CD4-positive, alpha-beta memory T cell (primary cell): ENCODE measurements at regions not wholly inside any gene's neighbourhood (a gene's known extent, or its start where the extent isn't known, plus 50 kb on each side); places are given as distances from the start of the nearest gene placed in this dataset.

Experiments
- CTCF ChIA-PET: fragments of 350-600 bp; sonication (Branson Sonifier 250); formaldehyde crosslinking; loops from one replicate; lab custom pipeline; 2021; ENCODE audit warnings: inconsistent platforms; ENCODE audit not compliant: partially characterized antibody; lab: Charles Lee
- POLR2A ChIA-PET: fragments of 350-600 bp; sonication (Branson Sonifier 250); formaldehyde crosslinking; loops from one replicate; lab custom pipeline; 2021; ENCODE audit not compliant: partially characterized antibody; lab: Charles Lee
- DNase-seq, 5 donors: peaks; one replicate each; pipeline versions ENCODE4 v3.0.0 to v3.0.0-alpha.2; 2020 to 2022; ENCODE audit warnings: mixed read lengths in 1 of 5
- H3K27ac ChIP-seq: one replicate; pipeline ENCODE4 v1.7.0; 2013; ENCODE audit warnings: low read depth, low read length
- H3K27me3 ChIP-seq: 2 replicates; pipeline ENCODE4 v1.7.0; 2013; ENCODE audit warnings: mild to moderate bottlenecking, low read length, moderate library complexity; ENCODE audit not compliant: insufficient read depth
- H3K36me3 ChIP-seq: 2 replicates; pipeline ENCODE4 v1.7.0; 2013; ENCODE audit warnings: mild to moderate bottlenecking, low read length, moderate library complexity; ENCODE audit not compliant: insufficient read depth
- H3K4me1 ChIP-seq: 2 replicates; pipeline ENCODE4 v1.7.0; 2013; ENCODE audit warnings: mild to moderate bottlenecking, low read length, moderate library complexity; ENCODE audit not compliant: insufficient read depth
- H3K4me3 ChIP-seq, 2 donors: one replicate each; pipeline ENCODE4 v1.7.0; 2013; ENCODE audit warnings: low read length in 2 of 2, mild to moderate bottlenecking in 1 of 2
- H3K9me3 ChIP-seq, 2 donors: one replicate each; pipeline ENCODE4 v1.7.0; 2013; ENCODE audit warnings: low read length in 2 of 2, control low read depth in 1 of 2; ENCODE audit not compliant: control insufficient read depth in 1 of 2
- H3K27ac Mint-ChIP-seq, 7 donors: one replicate each; pipeline ENCODE4 v1.8.0; 2020 to 2021; ENCODE audit warnings: mixed read lengths in 7 of 7, mild to moderate bottlenecking in 6 of 7, inconsistent platforms in 3 of 7, moderate library complexity in 3 of 7
- H3K27me3 Mint-ChIP-seq, 2 donors: one replicate each; pipeline ENCODE4 v1.8.0; 2020 to 2021; ENCODE audit warnings: mixed read lengths in 2 of 2
- H3K36me3 Mint-ChIP-seq, 2 donors: one replicate each; pipeline ENCODE4 v1.8.0; 2020 to 2021; ENCODE audit warnings: mixed read lengths in 2 of 2, inconsistent platforms in 1 of 2, mild to moderate bottlenecking in 1 of 2
- H3K4me1 Mint-ChIP-seq, 4 donors: one replicate each; pipeline ENCODE4 v1.8.0; 2020 to 2021; ENCODE audit warnings: mixed read lengths in 4 of 4, mild to moderate bottlenecking in 1 of 4
- H3K4me3 Mint-ChIP-seq, 8 donors: one replicate each; pipeline ENCODE4 v1.8.0; 2020 to 2021; ENCODE audit warnings: mixed read lengths in 8 of 8, mild to moderate bottlenecking in 7 of 8, moderate library complexity in 6 of 8, inconsistent platforms in 3 of 8
- H3K9me3 Mint-ChIP-seq, 8 donors: one replicate each; pipeline ENCODE4 v1.8.0; 2020 to 2021; ENCODE audit warnings: mixed read lengths in 8 of 8, mild to moderate bottlenecking in 5 of 8, inconsistent platforms in 3 of 8, moderate library complexity in 1 of 8
- intact Hi-C: fragments of 100-400 bp; cut with micrococcal nuclease; formaldehyde crosslinking; loops from one replicate; pipeline ENCODE4 v1.15.1; 2023

- no peaks in the 10 kb centered on the region for H3K4me1 ChIP-seq
- Mint-ChIP-seq H3K9me3 (peaks cover 0 to under 1% (median 0%) of the 10 kb centered on the region in 8 donors), H3K4me1 (no peaks in the 10 kb centered on the region), H3K27me3 (peaks cover 1% of the 10 kb centered on the region in 2 donors), H3K27ac (no peak overlapping the region), H3K4me3 (no peak overlapping the region), H3K36me3 (no peaks in the 10 kb centered on the region)
- no peaks in the 10 kb centered on the region for H3K27me3 ChIP-seq
- CTCF ChIA-PET, result no interaction called here
- POLR2A ChIA-PET, result no interaction called here
- intact Hi-C loops, result no loop called here
- H3K9me3 ChIP-seq, result no peaks in the 10 kb centered on the region
- H3K36me3 ChIP-seq, result no peaks in the 10 kb centered on the region
- no peak for DNase-seq
- H3K4me3 ChIP-seq, result no peak overlapping the region
- no peak overlapping the region for H3K27ac ChIP-seq
Observed at GRCh38 chrX:20595928-20596575, 329.3 kb upstream of the RPS6KA3 start.

GRCh38 chrX:20594985-20595384 lies 328.3 kb upstream of the RPS6KA3 start:
- H3K4me1 ChIP-seq, result no peaks in the 10 kb centered on the region
- no peaks in the 10 kb centered on the region for H3K27me3 ChIP-seq
- Mint-ChIP-seq H3K36me3 (no peaks in the 10 kb centered on the region), H3K9me3 (peaks cover 0 to 5% (median 0%) of the 10 kb centered on the region in 8 donors), H3K4me1 (no peaks in the 10 kb centered on the region), H3K27ac (no peak overlapping the region), H3K4me3 (no peak overlapping the region), H3K27me3 (peaks cover 1% of the 10 kb centered on the region in 2 donors)
- no peaks in the 10 kb centered on the region for H3K9me3 ChIP-seq
- ChIA-PET POLR2A (no interaction called here), CTCF (no interaction called here)
- H3K36me3 ChIP-seq, result no peaks in the 10 kb centered on the region
- intact Hi-C loops, result no loop called here
- no peak for DNase-seq
- no peak overlapping the region for H3K4me3 ChIP-seq
- no peak overlapping the region for H3K27ac ChIP-seq

GRCh38 chrX:20593836-20594235 lies 327.1 kb upstream of the RPS6KA3 start:
- no peaks in the 10 kb centered on the region for H3K4me1 ChIP-seq
- peaks cover 1 to 3% of the 10 kb centered on the region in 2 donors for H3K27me3 Mint-ChIP-seq
- H3K9me3 ChIP-seq, result no peaks in the 10 kb centered on the region
- no peak for DNase-seq
- no peaks in the 10 kb centered on the region for H3K4me1 Mint-ChIP-seq
- no peaks in the 10 kb centered on the region for H3K27me3 ChIP-seq
- H3K36me3 ChIP-seq, result no peaks in the 10 kb centered on the region
- H3K36me3 Mint-ChIP-seq, result no peaks in the 10 kb centered on the region
- ChIA-PET POLR2A (no interaction called here), CTCF (no interaction called here)
- H3K27ac ChIP-seq, result no peak overlapping the region
- H3K4me3 ChIP-seq, result no peak overlapping the region
- peaks cover 0 to 5% (median 2%) of the 10 kb centered on the region in 8 donors for H3K9me3 Mint-ChIP-seq
- H3K27ac Mint-ChIP-seq, result no peak overlapping the region
- H3K4me3 Mint-ChIP-seq, result no peak overlapping the region
- intact Hi-C loops, result no loop called here

- H3K27me3 ChIP-seq, result no peaks in the 10 kb centered on the region
Observed at GRCh38 chrX:20593402-20593801, 326.7 kb upstream of the RPS6KA3 start.

GRCh38 chrX:20591246-20591645 lies 324.5 kb upstream of the RPS6KA3 start:
- H3K36me3 Mint-ChIP-seq, result no peaks in the 10 kb centered on the region
- Histone ChIP-seq H3K4me1 (no peaks in the 10 kb centered on the region), H3K27me3 (no peaks in the 10 kb centered on the region), H3K9me3 (no peaks in the 10 kb centered on the region), H3K4me3 (no peak overlapping the region), H3K36me3 (no peaks in the 10 kb centered on the region), H3K27ac (no peak overlapping the region)
- H3K27ac Mint-ChIP-seq, result no peak overlapping the region
- CTCF ChIA-PET, result no interaction called here
- H3K9me3 Mint-ChIP-seq, result peaks cover 0 to 11% (median 4%) of the 10 kb centered on the region in 8 donors
- DNase-seq, result no peak
- POLR2A ChIA-PET, result no interaction called here
- H3K27me3 Mint-ChIP-seq, result peaks cover 0 to 5% of the 10 kb centered on the region in 2 donors
- intact Hi-C loops, result no loop called here
- no peak overlapping the region for H3K4me3 Mint-ChIP-seq
- H3K4me1 Mint-ChIP-seq, result no peaks in the 10 kb centered on the region

More at GRCh38 chrX:20593402-20593801, 326.7 kb upstream of the RPS6KA3 start:
- Histone ChIP-seq H3K36me3 (no peaks in the 10 kb centered on the region), H3K4me3 (no peak overlapping the region), H3K27ac (no peak overlapping the region), H3K9me3 (no peaks in the 10 kb centered on the region), H3K4me1 (no peaks in the 10 kb centered on the region)
- H3K4me1 Mint-ChIP-seq, result no peaks in the 10 kb centered on the region
- intact Hi-C loops, result no loop called here
- POLR2A ChIA-PET, result no interaction called here
- H3K4me3 Mint-ChIP-seq, result no peak overlapping the region
- H3K27me3 Mint-ChIP-seq, result peaks cover 1 to 5% of the 10 kb centered on the region in 2 donors
- peaks cover 0 to 9% (median 4%) of the 10 kb centered on the region in 8 donors for H3K9me3 Mint-ChIP-seq
- no peaks in the 10 kb centered on the region for H3K36me3 Mint-ChIP-seq
- H3K27ac Mint-ChIP-seq, result no peak overlapping the region
- no peak for DNase-seq
- CTCF ChIA-PET, result no interaction called here

GRCh38 chrX:20585782-20586181 lies 319.1 kb upstream of the RPS6KA3 start:
- CTCF ChIA-PET, result no interaction called here
- Mint-ChIP-seq H3K9me3 (peaks cover 0 to 11% (median under 1%) of the 10 kb centered on the region in 8 donors), H3K27me3 (peaks cover 0 to 5% of the 10 kb centered on the region in 2 donors), H3K27ac (no peak overlapping the region), H3K36me3 (no peaks in the 10 kb centered on the region), H3K4me1 (no peaks in the 10 kb centered on the region), H3K4me3 (no peak overlapping the region)
- POLR2A ChIA-PET, result no interaction called here
- Histone ChIP-seq H3K4me3 (no peak overlapping the region), H3K4me1 (no peaks in the 10 kb centered on the region), H3K36me3 (no peaks in the 10 kb centered on the region), H3K9me3 (no peaks in the 10 kb centered on the region), H3K27ac (no peak overlapping the region), H3K27me3 (no peaks in the 10 kb centered on the region)
- no peak for DNase-seq
- intact Hi-C loops, result no loop called here

- no peak overlapping the region for H3K4me3 ChIP-seq
- no peak overlapping the region for H3K4me3 Mint-ChIP-seq
- H3K4me1 ChIP-seq, result no peaks in the 10 kb centered on the region
- no peak overlapping the region for H3K27ac ChIP-seq
- intact Hi-C loops, result no loop called here
- no peaks in the 10 kb centered on the region for H3K27me3 ChIP-seq
- H3K9me3 Mint-ChIP-seq, result peaks cover 0 to 4% (median 0%) of the 10 kb centered on the region in 8 donors
- H3K36me3 ChIP-seq, result no peaks in the 10 kb centered on the region
- H3K36me3 Mint-ChIP-seq, result no peaks in the 10 kb centered on the region
- POLR2A ChIA-PET, result no interaction called here
- DNase-seq, result no peak
- CTCF ChIA-PET, result no interaction called here
- H3K27me3 Mint-ChIP-seq, result peaks cover 0 to 1% of the 10 kb centered on the region in 2 donors
- no peaks in the 10 kb centered on the region for H3K4me1 Mint-ChIP-seq
- no peaks in the 10 kb centered on the region for H3K9me3 ChIP-seq
- H3K27ac Mint-ChIP-seq, result no peak overlapping the region
Observed at GRCh38 chrX:20571611-20572010, 304.9 kb upstream of the RPS6KA3 start.
